ENCODE measurements at regions not wholly inside any gene's neighbourhood (a gene's known extent, or its start where the extent isn't known, plus 50 kb on each side); places are given as distances from the start of the nearest gene placed in this dataset.
A peak's percentile ranks its signal among the peaks of the same experiment; 100 is the strongest.

DNA sequence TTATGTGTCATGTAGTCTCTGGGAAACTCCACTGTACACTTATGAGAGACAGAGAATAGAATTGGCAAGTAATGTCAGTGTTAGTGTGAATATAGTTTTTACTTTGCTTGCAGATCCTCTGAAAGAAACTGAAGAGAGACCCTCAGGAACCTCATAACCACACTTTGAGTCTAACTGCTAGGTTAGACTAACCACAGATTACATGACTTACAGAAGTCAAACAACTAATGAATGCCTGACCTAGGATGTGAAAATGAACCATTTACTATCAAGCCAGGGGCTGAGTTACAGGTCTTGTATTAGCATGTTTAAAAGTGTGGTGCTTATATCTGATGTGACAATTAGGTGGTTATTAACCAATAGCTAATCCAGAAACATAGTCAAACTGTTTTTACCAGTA is 280.4 kb upstream of the LRATD1 start:
- H3K9me3 Mint-ChIP-seq (ENCODE audit: low read depth), result no peaks in the 10 kb centered on the region
- peaks cover 5% of the 10 kb centered on the region for H3K4me1 Mint-ChIP-seq (ENCODE audit: low read depth)
- no peak overlapping the region for H3K27ac Mint-ChIP-seq
- H3K4me3 Mint-ChIP-seq (ENCODE audit: low read depth), result no peak overlapping the region
- no peaks in the 10 kb centered on the region for H3K36me3 Mint-ChIP-seq (ENCODE audit: insufficient read depth)
- DNase-seq (ENCODE audit: low spot score, unreplicated experiment), result no peak
- TF ChIP-seq, protein P1, sequence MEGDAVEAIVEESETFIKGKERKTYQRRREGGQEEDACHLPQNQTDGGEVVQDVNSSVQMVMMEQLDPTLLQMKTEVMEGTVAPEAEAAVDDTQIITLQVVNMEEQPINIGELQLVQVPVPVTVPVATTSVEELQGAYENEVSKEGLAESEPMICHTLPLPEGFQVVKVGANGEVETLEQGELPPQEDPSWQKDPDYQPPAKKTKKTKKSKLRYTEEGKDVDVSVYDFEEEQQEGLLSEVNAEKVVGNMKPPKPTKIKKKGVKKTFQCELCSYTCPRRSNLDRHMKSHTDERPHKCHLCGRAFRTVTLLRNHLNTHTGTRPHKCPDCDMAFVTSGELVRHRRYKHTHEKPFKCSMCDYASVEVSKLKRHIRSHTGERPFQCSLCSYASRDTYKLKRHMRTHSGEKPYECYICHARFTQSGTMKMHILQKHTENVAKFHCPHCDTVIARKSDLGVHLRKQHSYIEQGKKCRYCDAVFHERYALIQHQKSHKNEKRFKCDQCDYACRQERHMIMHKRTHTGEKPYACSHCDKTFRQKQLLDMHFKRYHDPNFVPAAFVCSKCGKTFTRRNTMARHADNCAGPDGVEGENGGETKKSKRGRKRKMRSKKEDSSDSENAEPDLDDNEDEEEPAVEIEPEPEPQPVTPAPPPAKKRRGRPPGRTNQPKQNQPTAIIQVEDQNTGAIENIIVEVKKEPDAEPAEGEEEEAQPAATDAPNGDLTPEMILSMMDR (IDR thresholded peaks at IDR 0.05; ENCODE audit: unreplicated experiment), result no peak
- no peaks in the 10 kb centered on the region for H3K27me3 Mint-ChIP-seq

DNA sequence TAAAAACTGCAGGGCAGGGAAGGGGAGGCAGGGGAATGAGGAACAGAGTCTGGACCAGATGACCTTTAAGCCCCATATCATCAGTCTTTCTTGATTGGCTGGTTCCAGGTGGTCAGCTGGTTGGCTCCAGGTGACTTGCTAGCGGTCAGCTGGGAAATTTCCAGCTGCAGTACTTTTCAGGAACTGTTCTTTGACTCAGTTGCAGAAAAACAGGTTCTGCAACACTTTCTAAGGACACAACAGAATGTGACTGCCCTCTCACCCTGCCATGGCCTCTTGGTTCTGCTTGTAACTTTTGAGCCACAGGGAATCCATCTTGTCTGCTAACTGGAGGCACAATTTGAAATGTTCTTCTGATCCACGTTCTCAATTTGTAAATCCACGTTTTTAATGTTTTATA is 278.3 kb upstream of the LRATD1 start:
- H3K4me1 Mint-ChIP-seq (ENCODE audit: low read depth), result peaks cover 5% of the 10 kb centered on the region
- H3K9me3 Mint-ChIP-seq (ENCODE audit: low read depth), result no peaks in the 10 kb centered on the region
- H3K4me3 Mint-ChIP-seq (ENCODE audit: low read depth), result no peak overlapping the region
- TF ChIP-seq, protein P1 (IDR thresholded peaks at IDR 0.05; ENCODE audit: unreplicated experiment), result no peak
- no peaks in the 10 kb centered on the region for H3K27me3 Mint-ChIP-seq
- DNase-seq (ENCODE audit: low spot score, unreplicated experiment), result no peak
- H3K36me3 Mint-ChIP-seq (ENCODE audit: insufficient read depth), result no peaks in the 10 kb centered on the region
- H3K27ac Mint-ChIP-seq, result peak overlapping the region; percentile 46

DNA sequence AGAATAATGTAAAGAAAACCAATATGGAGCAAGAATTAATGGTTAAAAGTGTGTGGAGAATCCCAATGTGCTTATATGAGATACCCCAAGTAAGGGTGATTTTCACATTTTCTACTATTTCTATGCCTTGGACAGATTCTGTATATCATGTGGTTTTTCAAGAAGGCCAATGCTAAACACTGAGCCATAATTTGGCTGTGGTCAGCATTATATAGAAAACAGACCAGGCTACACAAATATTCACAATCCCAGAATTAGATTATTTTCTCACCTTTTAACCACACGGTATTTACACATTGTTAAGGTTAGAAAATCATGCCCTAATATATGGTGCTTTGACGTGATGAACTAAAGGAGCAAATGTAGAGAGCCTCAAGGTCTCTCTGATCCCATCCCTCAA is 277.4 kb upstream of the LRATD1 start:
- Mint-ChIP-seq H3K36me3 (ENCODE audit: insufficient read depth) (no peaks in the 10 kb centered on the region), H3K9me3 (ENCODE audit: low read depth) (no peaks in the 10 kb centered on the region), H3K4me3 (ENCODE audit: low read depth) (no peak overlapping the region), H3K4me1 (ENCODE audit: low read depth) (peaks cover 5% of the 10 kb centered on the region), H3K27ac (no peak overlapping the region), H3K27me3 (no peaks in the 10 kb centered on the region)
- TF ChIP-seq, protein P1 (IDR thresholded peaks at IDR 0.05; ENCODE audit: unreplicated experiment), result no peak
- no peak for DNase-seq (ENCODE audit: low spot score, unreplicated experiment)

DNA sequence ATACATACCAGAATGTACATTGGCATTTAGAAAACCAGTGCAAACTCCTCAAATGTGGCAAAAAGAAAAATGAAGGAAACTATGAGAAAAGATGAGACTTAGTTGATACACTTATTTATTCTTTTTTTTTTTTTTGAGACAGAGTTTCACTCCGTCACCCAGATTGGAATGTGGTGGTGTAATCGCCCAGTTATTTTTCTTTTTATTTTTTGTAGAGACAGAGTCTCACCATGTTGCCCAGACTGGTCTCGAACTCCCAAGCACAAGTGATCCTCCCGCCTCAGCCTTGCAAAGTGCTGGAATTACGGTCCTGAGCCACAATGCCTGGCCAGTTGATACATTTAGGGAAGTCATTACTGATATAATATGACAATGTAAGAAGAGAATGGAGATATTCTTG is 274.2 kb upstream of the LRATD1 start:
- H3K27me3 Mint-ChIP-seq, result no peaks in the 10 kb centered on the region
- H3K36me3 Mint-ChIP-seq (ENCODE audit: insufficient read depth), result no peaks in the 10 kb centered on the region
- H3K9me3 Mint-ChIP-seq (ENCODE audit: low read depth), result peaks cover 3% of the 10 kb centered on the region
- no peak overlapping the region for H3K4me3 Mint-ChIP-seq (ENCODE audit: low read depth)
- peaks cover 5% of the 10 kb centered on the region for H3K4me1 Mint-ChIP-seq (ENCODE audit: low read depth)
- TF ChIP-seq, protein P1 (IDR thresholded peaks at IDR 0.05; ENCODE audit: unreplicated experiment), result no peak
- DNase-seq (ENCODE audit: low spot score, unreplicated experiment), result no peak
- no peak overlapping the region for H3K27ac Mint-ChIP-seq

DNA sequence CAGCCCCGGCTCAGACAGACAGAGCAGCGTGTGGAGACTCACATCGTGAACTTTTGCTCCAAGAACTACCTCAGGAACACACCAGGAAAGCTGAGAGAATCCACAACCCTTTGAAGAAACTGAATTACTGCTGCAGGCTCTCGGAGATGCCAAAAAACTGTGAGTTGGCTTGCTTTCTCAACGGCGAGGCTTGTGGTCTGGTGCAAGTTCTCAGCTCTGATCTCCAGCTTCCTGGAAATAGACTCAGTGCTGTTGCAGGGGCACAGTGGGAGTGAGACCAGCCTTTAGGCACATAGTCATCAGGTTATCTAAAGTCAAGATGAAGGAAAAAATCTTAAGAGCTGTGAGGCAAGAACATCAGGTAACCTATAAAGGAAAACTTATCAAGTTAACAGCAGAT is 273.7 kb upstream of the LRATD1 start:
- Mint-ChIP-seq H3K4me3 (ENCODE audit: low read depth) (no peak overlapping the region), H3K27me3 (no peaks in the 10 kb centered on the region), H3K36me3 (ENCODE audit: insufficient read depth) (no peaks in the 10 kb centered on the region), H3K4me1 (ENCODE audit: low read depth) (peaks cover 5% of the 10 kb centered on the region), H3K9me3 (ENCODE audit: low read depth) (peaks cover 3% of the 10 kb centered on the region), H3K27ac (no peak overlapping the region)
- TF ChIP-seq, protein P1 (IDR thresholded peaks at IDR 0.05; ENCODE audit: unreplicated experiment), result no peak
- DNase-seq (ENCODE audit: low spot score, unreplicated experiment), result no peak
